ENCODE measurements at regions not wholly inside any gene's neighbourhood (a gene's known extent, or its start where the extent isn't known, plus 50 kb on each side); places are given as distances from the start of the nearest gene placed in this dataset.

DNA sequence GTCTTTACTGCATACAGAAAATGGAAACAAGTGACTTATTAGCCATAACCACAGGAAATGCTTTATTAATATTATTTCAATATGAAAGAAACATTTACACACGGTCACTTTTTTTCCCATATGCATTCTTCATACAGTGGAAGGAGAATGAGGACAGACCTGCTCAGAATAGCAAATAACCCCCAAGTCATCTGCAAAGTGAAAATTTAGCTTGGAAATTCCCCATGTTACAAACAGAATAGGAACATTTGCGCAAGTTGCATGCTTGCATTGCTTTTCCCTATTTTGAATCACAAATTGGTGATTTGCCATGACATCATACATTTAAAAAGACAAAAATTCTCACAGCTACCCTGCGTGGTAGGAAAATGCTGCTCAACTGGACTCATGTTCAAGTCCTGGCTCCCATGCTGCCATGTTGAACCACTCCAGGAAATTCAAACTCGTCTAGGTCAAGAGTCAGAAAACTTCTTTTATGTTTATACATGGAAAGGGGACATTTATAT lies 102.0 kb downstream of the GP2 start:
- no peak for TF ChIP-seq CBX8 (IDR thresholded peaks at IDR 0.05)
- TF ChIP-seq RAD21 (conservative IDR thresholded peaks at IDR 0.05 in 1 of 2, IDR thresholded peaks at IDR 0.05 in 1 of 2), result no peak
- TF ChIP-seq, protein P1, sequence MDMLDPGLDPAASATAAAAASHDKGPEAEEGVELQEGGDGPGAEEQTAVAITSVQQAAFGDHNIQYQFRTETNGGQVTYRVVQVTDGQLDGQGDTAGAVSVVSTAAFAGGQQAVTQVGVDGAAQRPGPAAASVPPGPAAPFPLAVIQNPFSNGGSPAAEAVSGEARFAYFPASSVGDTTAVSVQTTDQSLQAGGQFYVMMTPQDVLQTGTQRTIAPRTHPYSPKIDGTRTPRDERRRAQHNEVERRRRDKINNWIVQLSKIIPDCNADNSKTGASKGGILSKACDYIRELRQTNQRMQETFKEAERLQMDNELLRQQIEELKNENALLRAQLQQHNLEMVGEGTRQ (IDR thresholded peaks at IDR 0.05), result no peak
- TF ChIP-seq, protein P2, sequence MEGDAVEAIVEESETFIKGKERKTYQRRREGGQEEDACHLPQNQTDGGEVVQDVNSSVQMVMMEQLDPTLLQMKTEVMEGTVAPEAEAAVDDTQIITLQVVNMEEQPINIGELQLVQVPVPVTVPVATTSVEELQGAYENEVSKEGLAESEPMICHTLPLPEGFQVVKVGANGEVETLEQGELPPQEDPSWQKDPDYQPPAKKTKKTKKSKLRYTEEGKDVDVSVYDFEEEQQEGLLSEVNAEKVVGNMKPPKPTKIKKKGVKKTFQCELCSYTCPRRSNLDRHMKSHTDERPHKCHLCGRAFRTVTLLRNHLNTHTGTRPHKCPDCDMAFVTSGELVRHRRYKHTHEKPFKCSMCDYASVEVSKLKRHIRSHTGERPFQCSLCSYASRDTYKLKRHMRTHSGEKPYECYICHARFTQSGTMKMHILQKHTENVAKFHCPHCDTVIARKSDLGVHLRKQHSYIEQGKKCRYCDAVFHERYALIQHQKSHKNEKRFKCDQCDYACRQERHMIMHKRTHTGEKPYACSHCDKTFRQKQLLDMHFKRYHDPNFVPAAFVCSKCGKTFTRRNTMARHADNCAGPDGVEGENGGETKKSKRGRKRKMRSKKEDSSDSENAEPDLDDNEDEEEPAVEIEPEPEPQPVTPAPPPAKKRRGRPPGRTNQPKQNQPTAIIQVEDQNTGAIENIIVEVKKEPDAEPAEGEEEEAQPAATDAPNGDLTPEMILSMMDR (IDR thresholded peaks at IDR 0.05), result no peak
- TF ChIP-seq CHD4 (IDR thresholded peaks at IDR 0.05; ENCODE audit: borderline replicate concordance), result no peak
- TF ChIP-seq MYC (IDR thresholded peaks at IDR 0.05; ENCODE audit: borderline replicate concordance, low read length), result no peak
- TF ChIP-seq POLR2A (IDR thresholded peaks at IDR 0.05; ENCODE audit: low read length), result no peak
- no peak for TF ChIP-seq POLR2AphosphoS2 (conservative IDR thresholded peaks at IDR 0.05; ENCODE audit: low read length)
- no peak for TF ChIP-seq SREBF2 (IDR thresholded peaks at IDR 0.05)
- no peak for TF ChIP-seq HOXA7 (CRISPR knock-in tag; IDR thresholded peaks at IDR 0.05)
- no peak for TF ChIP-seq RCOR1 (IDR thresholded peaks at IDR 0.05; ENCODE audit: low read depth, low read length)

All from A549 (cell line).